Body of pancreas (tissue), 4 donors: ENCODE measurements at regions not wholly inside any gene's neighbourhood (a gene's known extent, or its start where the extent isn't known, plus 50 kb on each side); places are given as distances from the start of the nearest gene placed in this dataset.
A peak's percentile ranks its signal among the peaks of the same experiment; 100 is the strongest.

Experiments used
- ATAC-seq: fragments of 150-250 bp; one replicate; pipeline ENCODE4 v1.9.1; 2016
- DNase-seq, 4 donors: peaks; one replicate each; pipeline ENCODE4 v3.0.0-alpha.2; 2019
- H3K27ac ChIP-seq, 4 donors: fragments of 200-600 bp; sonication (generic); 1 replicate in 3 of 4; 2 replicates in 1 of 4; pipeline versions ENCODE4 v1.5.1 to v1.6.1; 2016 to 2019; ENCODE audit warnings: mild to moderate bottlenecking in 1 of 4, mixed read lengths in 1 of 4, moderate library complexity in 1 of 4
- H3K27me3 ChIP-seq, 2 donors: fragments of 200-600 bp; sonication (generic); one replicate each; pipeline ENCODE4 v1.6.0; 2016; ENCODE audit warnings: mild to moderate bottlenecking in 1 of 2
- H3K36me3 ChIP-seq, 2 donors: fragments of 200-600 bp; sonication (generic); replicated peaks in 1 of 2; 2 replicates each; pipeline ENCODE4 v1.5.1; 2016; ENCODE audit warnings: low read depth in 2 of 2; ENCODE audit not compliant: insufficient read depth in 1 of 2
- H3K4me1 ChIP-seq: fragments of 200-600 bp; sonication (generic); one replicate; pipeline ENCODE4 v1.6.0; 2016
- H3K4me3 ChIP-seq, 2 donors: fragments of 200-600 bp; sonication (generic); 1 replicate in 1 of 2; 2 replicates in 1 of 2; pipeline ENCODE4 v1.5.1; 2016 to 2019
- H3K9me3 ChIP-seq, 3 donors: fragments of 200-600 bp; sonication (generic); 1 replicate in 2 of 3; 2 replicates in 1 of 3; pipeline ENCODE4 v1.5.1; 2016
- POLR2A ChIP-seq, 3 donors: fragments of 450-650 bp; IDR thresholded peaks; one replicate each; pipeline ENCODE4 v1.6.1; 2016; ENCODE audit warnings: antibody characterized with exemption in 3 of 3, mild to moderate bottlenecking in 2 of 3
- WGBS, 2 donors: methylation state at CpG; one replicate each; pipeline ENCODE4 v1.1.5; 2017; 5-methylcytosine and 5-hydroxymethylcytosine counted together
- intact Hi-C: fragments of 100-400 bp; cut with DNase I; formaldehyde crosslinking; loops from one replicate; pipeline ENCODE4 v1.15.1; 2023
- TF ChIP-seq, protein P1 (sequence below), 7 experiments: fragments of 450-650 bp in 4 of 7; fragments of 200-600 bp in 3 of 7; sonication (generic) in 3 of 7; IDR thresholded peaks; one replicate each; pipeline ENCODE4 v1.5.1; 2016 to 2019; ENCODE audit warnings: antibody characterized with exemption in 7 of 7

DNA sequence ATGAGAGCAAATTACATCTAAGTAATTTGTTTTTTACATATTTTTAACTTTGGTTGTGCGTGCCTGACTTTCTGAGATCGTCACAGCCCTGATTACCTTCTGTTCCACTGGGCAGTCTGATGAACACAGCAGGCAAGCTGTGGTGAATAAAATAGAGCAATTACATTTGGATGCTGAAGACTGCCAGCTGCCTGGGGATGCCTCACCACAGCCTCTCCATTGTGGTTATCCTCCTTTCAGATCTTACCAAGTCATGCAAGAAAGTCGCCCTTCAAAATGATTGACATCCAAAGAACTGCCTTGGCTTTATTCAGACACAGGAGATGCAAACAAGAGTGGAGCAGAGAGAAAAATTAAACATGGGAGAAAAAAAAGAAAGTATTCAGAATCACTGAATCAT is 456.6 kb upstream of the TMPO start:
- TF ChIP-seq POLR2A (IDR thresholded peaks at IDR 0.05), result no peak
- TF ChIP-seq, protein P1, sequence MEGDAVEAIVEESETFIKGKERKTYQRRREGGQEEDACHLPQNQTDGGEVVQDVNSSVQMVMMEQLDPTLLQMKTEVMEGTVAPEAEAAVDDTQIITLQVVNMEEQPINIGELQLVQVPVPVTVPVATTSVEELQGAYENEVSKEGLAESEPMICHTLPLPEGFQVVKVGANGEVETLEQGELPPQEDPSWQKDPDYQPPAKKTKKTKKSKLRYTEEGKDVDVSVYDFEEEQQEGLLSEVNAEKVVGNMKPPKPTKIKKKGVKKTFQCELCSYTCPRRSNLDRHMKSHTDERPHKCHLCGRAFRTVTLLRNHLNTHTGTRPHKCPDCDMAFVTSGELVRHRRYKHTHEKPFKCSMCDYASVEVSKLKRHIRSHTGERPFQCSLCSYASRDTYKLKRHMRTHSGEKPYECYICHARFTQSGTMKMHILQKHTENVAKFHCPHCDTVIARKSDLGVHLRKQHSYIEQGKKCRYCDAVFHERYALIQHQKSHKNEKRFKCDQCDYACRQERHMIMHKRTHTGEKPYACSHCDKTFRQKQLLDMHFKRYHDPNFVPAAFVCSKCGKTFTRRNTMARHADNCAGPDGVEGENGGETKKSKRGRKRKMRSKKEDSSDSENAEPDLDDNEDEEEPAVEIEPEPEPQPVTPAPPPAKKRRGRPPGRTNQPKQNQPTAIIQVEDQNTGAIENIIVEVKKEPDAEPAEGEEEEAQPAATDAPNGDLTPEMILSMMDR (IDR thresholded peaks at IDR 0.05), result no peak
- 70 to 78% methylated on average over 3 of the region's 3 CpGs for WGBS, 2 donors

DNA sequence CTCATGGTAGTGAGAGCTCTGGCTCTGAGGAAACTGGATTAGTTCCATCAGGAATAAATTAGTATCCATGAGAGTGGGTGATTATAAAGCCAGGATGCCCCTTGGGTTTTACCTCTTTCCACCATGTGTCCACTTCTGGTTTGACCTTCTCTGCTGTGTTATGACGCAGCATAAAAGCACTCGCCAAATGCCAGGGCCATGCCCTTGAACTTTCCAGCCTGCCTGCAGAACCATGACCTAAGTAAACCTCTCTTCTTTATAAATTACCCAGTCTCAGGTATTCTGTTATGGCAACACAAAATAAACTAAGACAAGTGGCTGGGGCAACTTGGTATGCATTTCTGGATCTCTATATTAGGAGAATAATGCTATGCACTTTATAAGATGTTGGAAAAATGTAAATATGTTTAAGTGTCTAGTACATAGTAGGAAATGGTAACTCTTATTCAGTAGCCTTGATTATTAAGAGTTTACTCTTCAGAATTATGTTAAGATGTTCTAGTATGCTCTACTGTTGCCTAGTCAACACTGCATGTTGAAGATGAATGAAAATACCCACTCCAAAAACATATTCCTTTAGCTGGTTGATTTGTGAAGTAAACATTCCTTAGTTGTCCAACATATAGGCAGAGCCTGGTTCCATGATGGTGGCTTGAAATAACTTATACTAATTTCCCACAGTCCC is 455.6 kb upstream of the TMPO start:
- no peak for TF ChIP-seq POLR2A (IDR thresholded peaks at IDR 0.05)
- TF ChIP-seq, protein P1 (IDR thresholded peaks at IDR 0.05), result no peak
- no peaks in the 10 kb centered on the region for H3K9me3 ChIP-seq
- H3K27me3 ChIP-seq, result no peaks in the 10 kb centered on the region
- no peaks in the 10 kb centered on the region for H3K4me1 ChIP-seq
- 32 to 57% methylated on average over 2 of the region's 2 CpGs for WGBS, 2 donors
- no peak for DNase-seq
- intact Hi-C loops, result no loop called here
- no peak overlapping the region for H3K27ac ChIP-seq
- no peak overlapping the region for H3K4me3 ChIP-seq
- H3K36me3 ChIP-seq, result no peaks in the 10 kb centered on the region
- no peak for ATAC-seq

More for the DNA sequence above, 456.6 kb upstream of the TMPO start:
- Histone ChIP-seq H3K27ac (no peak overlapping the region), H3K36me3 (no peaks in the 10 kb centered on the region), H3K4me3 (no peak overlapping the region), H3K27me3 (no peaks in the 10 kb centered on the region), H3K4me1 (no peaks in the 10 kb centered on the region), H3K9me3 (no peaks in the 10 kb centered on the region)
- ATAC-seq (no peak), DNase-seq (no peak)
- intact Hi-C loops, result no loop called here

DNA sequence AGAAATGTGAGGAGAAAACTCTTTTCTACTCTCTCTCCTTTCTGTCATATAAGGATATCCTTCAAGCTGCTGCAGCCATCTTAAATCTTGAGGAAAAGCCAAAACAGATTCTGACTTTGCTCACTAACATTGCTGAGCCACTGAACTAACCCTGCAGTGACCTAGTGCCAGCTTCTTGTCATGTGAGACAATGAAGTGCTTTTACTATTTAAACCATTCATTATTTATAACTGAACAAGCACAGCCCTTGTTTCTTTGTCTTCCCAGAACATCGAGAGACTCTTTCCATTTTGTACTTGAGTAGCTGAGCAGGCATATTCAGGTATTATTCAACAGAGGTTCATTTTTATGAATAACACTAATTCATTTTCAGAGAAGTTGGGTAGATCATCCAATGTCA is 455.0 kb upstream of the TMPO start:
- H3K4me3 ChIP-seq, result no peak overlapping the region
- no peaks in the 10 kb centered on the region for H3K27me3 ChIP-seq
- ATAC-seq (no peak), DNase-seq (no peak)
- H3K36me3 ChIP-seq, result no peaks in the 10 kb centered on the region
- intact Hi-C loops, result no loop called here
- no peaks in the 10 kb centered on the region for H3K9me3 ChIP-seq
- WGBS, 2 donors, result 35 to 58% methylated on average over 1 of the region's 1 CpG
- TF ChIP-seq POLR2A (IDR thresholded peaks at IDR 0.05), result no peak
- TF ChIP-seq, protein P1 (IDR thresholded peaks at IDR 0.05), result no peak
- H3K27ac ChIP-seq, result no peak overlapping the region
- H3K4me1 ChIP-seq, result no peaks in the 10 kb centered on the region

DNA sequence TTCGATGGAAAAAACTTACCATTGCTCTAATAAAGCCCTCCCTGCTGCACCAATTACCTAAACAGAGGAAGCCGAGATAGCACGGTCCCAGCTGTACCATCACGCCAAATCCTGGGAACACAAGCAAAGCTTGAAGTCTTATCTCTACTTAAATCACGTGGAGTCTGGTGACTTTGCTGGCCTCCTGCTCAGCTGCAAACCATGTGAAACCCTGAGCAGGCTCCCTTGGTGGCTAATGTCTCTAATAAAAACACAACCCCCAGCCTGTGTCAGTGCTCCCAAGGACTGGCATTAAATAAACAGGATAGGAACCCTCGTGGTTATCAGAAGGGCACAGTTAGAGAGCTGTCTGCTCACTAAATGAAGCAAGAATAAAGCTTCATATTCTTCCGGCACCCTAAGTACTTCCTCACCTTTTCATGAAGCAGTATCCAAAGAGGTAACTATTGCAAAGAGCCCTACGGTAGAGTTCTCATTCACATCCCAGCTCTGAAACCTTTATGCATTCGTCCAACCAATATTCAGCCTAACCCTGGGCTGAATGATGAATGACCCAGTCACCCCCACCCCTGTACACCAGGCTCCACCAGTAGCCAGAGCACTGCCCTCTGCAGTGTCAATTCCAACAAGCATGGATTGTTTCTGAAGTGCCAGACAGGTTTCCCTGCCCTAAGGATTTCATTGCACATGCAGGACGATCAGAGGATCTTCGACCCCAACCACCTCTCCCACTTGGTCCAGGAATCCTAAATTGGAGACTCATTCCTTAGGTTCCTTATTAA is 452.7 kb upstream of the TMPO start:
- Histone ChIP-seq H3K36me3 (no peaks in the 10 kb centered on the region), H3K27me3 (no peaks in the 10 kb centered on the region), H3K4me3 (no peak overlapping the region), H3K4me1 (no peaks in the 10 kb centered on the region), H3K27ac (no peak overlapping the region), H3K9me3 (no peaks in the 10 kb centered on the region)
- TF ChIP-seq, protein P1 (IDR thresholded peaks at IDR 0.05), result no peak
- TF ChIP-seq POLR2A (IDR thresholded peaks at IDR 0.05), result no peak
- WGBS, 2 donors, result 38 to 43% methylated on average over 11 of the region's 11 CpGs
- intact Hi-C loops, result no loop called here
- peak; percentile 24 for ATAC-seq
- DNase-seq, result peak in 1 of 4 donors; percentile 5
